ENCODE measurements at regions not wholly inside any gene's neighbourhood (a gene's known extent, or its start where the extent isn't known, plus 50 kb on each side); places are given as distances from the start of the nearest gene placed in this dataset.

DNA sequence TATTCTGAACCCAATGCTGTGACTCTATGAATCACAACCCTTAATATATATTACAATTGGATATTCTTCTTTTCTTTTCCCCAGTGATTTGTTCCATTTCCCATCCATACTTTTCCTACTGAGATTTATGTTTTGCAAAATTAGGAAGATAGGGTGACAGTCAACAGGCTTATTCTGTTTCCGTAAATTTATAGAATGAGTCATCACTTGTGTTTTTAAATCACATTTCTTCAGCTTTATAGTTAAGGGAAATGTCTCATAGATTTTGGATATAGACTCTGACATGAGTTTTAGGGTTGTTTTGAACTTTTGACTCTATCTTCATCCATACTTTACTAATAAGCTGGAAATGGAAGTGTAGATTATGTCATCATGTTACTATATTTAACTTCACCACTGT lies 661.6 kb upstream of the FBXO33 start:
- Histone ChIP-seq H2AK5ac (ENCODE audit: insufficient read length, low read length) (no peak overlapping the region), H4K8ac (replicated peaks; ENCODE audit: insufficient read length, low read depth, low read length) (no peak overlapping the region), H3K27me3 (ENCODE audit: insufficient read depth, low read length) (no peaks in the 10 kb centered on the region), H2BK120ac (ENCODE audit: low read depth, low read length, poor library complexity, severe bottlenecking) (no peak overlapping the region), H3K79me2 (ENCODE audit: insufficient read depth, low read length) (no peaks in the 10 kb centered on the region), H3K79me1 (ENCODE audit: insufficient read depth, low read depth, low read length, poor library complexity, severe bottlenecking) (no peaks in the 10 kb centered on the region), H2BK5ac (ENCODE audit: insufficient read length, low read length) (no peak overlapping the region), H3K9me3 (ENCODE audit: control insufficient read depth, low read depth, low read length) (no peaks in the 10 kb centered on the region), H3K23me2 (ENCODE audit: insufficient read length, low read depth, low read length, poor library complexity, severe bottlenecking) (no peaks in the 10 kb centered on the region), H2BK20ac (ENCODE audit: low read depth, low read length, poor library complexity, severe bottlenecking) (no peak overlapping the region), H4K91ac (ENCODE audit: insufficient read length, low read depth, low read length) (no peak overlapping the region), H3K4me2 (ENCODE audit: insufficient read depth, insufficient read length, low read length) (no peak overlapping the region), H3K14ac (ENCODE audit: insufficient read depth, low read length) (no peak overlapping the region), H3T11ph (ENCODE audit: low read length) (no peak overlapping the region), H2BK15ac (ENCODE audit: low read depth, low read length) (no peak overlapping the region), H2BK12ac (ENCODE audit: insufficient read length, low read depth, low read length) (no peak overlapping the region), H3K27ac (ENCODE audit: insufficient read length, low read depth, low read length) (no peak overlapping the region), H3K4me1 (ENCODE audit: insufficient read depth, low read length) (no peaks in the 10 kb centered on the region), H2AFZ (ENCODE audit: low read length) (no peak overlapping the region), H3K23ac (ENCODE audit: insufficient read length, low read depth, low read length) (no peak overlapping the region), H4K5ac (ENCODE audit: insufficient read length, low read depth, low read length) (no peak overlapping the region), H3K56ac (ENCODE audit: insufficient read length, low read depth, low read length) (no peak overlapping the region), H3K4ac (ENCODE audit: low read depth, low read length) (no peak overlapping the region), H4K20me1 (ENCODE audit: control insufficient read depth, insufficient read depth, insufficient read length) (no peaks in the 10 kb centered on the region), H3K18ac (ENCODE audit: insufficient read length, low read depth, low read length) (no peak overlapping the region), H3K9ac (ENCODE audit: extremely low read depth, insufficient read length, low read length) (no peak overlapping the region)
- Mint-ChIP-seq H3K27ac (no peak overlapping the region), H3K36me3 (ENCODE audit: insufficient read depth in 1 of 3, low read depth in 3 of 3) (no peaks in the 10 kb centered on the region), H3K4me1 (peaks cover 9 to 10% of the 10 kb centered on the region in 2 experiments), H3K9me3 (no peaks in the 10 kb centered on the region; a peak in 1 of 5 replicates), H3K27me3 (ENCODE audit: low read depth) (no peaks in the 10 kb centered on the region), H3K4me3 (no peak overlapping the region)
- TF ChIP-seq, protein P1, sequence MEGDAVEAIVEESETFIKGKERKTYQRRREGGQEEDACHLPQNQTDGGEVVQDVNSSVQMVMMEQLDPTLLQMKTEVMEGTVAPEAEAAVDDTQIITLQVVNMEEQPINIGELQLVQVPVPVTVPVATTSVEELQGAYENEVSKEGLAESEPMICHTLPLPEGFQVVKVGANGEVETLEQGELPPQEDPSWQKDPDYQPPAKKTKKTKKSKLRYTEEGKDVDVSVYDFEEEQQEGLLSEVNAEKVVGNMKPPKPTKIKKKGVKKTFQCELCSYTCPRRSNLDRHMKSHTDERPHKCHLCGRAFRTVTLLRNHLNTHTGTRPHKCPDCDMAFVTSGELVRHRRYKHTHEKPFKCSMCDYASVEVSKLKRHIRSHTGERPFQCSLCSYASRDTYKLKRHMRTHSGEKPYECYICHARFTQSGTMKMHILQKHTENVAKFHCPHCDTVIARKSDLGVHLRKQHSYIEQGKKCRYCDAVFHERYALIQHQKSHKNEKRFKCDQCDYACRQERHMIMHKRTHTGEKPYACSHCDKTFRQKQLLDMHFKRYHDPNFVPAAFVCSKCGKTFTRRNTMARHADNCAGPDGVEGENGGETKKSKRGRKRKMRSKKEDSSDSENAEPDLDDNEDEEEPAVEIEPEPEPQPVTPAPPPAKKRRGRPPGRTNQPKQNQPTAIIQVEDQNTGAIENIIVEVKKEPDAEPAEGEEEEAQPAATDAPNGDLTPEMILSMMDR (conservative IDR thresholded peaks at IDR 0.05): no peak
- WGBS (ENCODE audit: extremely low coverage, insufficient read length, low lambda C conversion rate): no CpG with 5 or more reads among the region's 1 CpG
- DNase-seq: no peak
